ENCODE measurements at regions not wholly inside any gene's neighbourhood (a gene's known extent, or its start where the extent isn't known, plus 50 kb on each side); places are given as distances from the start of the nearest gene placed in this dataset.

GRCh38 chr4:141565379-141566089 is 70.8 kb upstream of the IL15 start:
- TF ChIP-seq ZNF274 (IDR thresholded peaks at IDR 0.05; ENCODE audit: low read depth, low read length) (no peak), YY1 (IDR thresholded peaks at IDR 0.05; ENCODE audit: insufficient read depth, insufficient read length) (no peak)

Data from NT2/D1 (cell line).